Prostate gland (tissue), 2 donors: ENCODE measurements at regions not wholly inside any gene's neighbourhood (a gene's known extent, or its start where the extent isn't known, plus 50 kb on each side); places are given as distances from the start of the nearest gene placed in this dataset.

Source experiments
- CTCF ChIP-seq, 4 experiments: fragments of 200-600 bp in 2 of 4; fragments of 450-650 bp in 2 of 4; sonication (generic) in 2 of 4; IDR thresholded peaks; 1 replicate in 3 of 4; 2 replicates in 1 of 4; pipeline ENCODE4 v1.5.1; 2016 to 2019; ENCODE audit warnings: antibody characterized with exemption in 4 of 4, mild to moderate bottlenecking in 2 of 4, moderate library complexity in 2 of 4
- POLR2A ChIP-seq: fragments of 450-650 bp; IDR thresholded peaks from one replicate; pipeline ENCODE4 v1.6.1; 2016; ENCODE audit warnings: antibody characterized with exemption, mild to moderate bottlenecking

- TF ChIP-seq POLR2A (no peak), CTCF (IDR thresholded peaks at IDR 0.05) (no peak)
Observed at GRCh38 chr9:108687006-108687987, 168.5 kb downstream of the ACTL7B start.
